ENCODE measurements at regions not wholly inside any gene's neighbourhood (a gene's known extent, or its start where the extent isn't known, plus 50 kb on each side); places are given as distances from the start of the nearest gene placed in this dataset.

DNA sequence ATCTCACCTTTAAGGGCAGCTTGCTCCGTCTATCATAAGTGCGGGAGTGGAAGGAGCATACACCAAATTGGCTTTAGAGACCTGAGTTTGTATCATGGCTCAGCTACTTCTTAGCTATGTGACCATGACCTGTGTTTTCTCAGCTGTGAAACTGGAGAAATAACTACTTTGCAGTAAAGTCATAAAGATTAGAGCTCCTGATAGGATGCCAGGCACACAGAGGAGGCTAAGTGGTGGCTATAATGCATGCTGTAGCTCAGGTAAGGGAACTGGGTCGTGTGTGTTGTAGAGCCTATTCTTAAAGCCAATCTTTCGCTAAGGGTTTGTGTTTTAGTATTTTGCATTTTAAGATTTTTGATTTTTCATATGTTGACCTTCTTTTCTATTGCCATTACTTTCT, 451.5 kb upstream of the MAN1A1 start (continued):
- TF ChIP-seq SOX15 (CRISPR knock-in tag; IDR thresholded peaks at IDR 0.05) (no peak), ZNF263 (CRISPR knock-in tag; IDR thresholded peaks at IDR 0.05; ENCODE audit: low read depth) (no peak), ZNF425 (CRISPR knock-in tag; conservative IDR thresholded peaks at IDR 0.05) (no peak), CREB1 (CRISPR knock-in tag; IDR thresholded peaks at IDR 0.05) (no peak)

GRCh38 chr6:119800526-119800925, 451.0 kb upstream of the MAN1A1 start:
- no peak for TF ChIP-seq OVOL2 (CRISPR knock-in tag; IDR thresholded peaks at IDR 0.05; ENCODE audit: borderline replicate concordance)
- TF ChIP-seq, protein P1, sequence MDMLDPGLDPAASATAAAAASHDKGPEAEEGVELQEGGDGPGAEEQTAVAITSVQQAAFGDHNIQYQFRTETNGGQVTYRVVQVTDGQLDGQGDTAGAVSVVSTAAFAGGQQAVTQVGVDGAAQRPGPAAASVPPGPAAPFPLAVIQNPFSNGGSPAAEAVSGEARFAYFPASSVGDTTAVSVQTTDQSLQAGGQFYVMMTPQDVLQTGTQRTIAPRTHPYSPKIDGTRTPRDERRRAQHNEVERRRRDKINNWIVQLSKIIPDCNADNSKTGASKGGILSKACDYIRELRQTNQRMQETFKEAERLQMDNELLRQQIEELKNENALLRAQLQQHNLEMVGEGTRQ (CRISPR knock-in tag; IDR thresholded peaks at IDR 0.05) = no peak
- no peak for TF ChIP-seq FOXP4 (CRISPR knock-in tag; IDR thresholded peaks at IDR 0.05)
- no peak for TF ChIP-seq ATF3 (CRISPR knock-in tag; conservative IDR thresholded peaks at IDR 0.05)
- TF ChIP-seq TEAD1 (CRISPR knock-in tag; IDR thresholded peaks at IDR 0.05) = no peak
- TF ChIP-seq NR3C1 (CRISPR knock-in tag; conservative IDR thresholded peaks at IDR 0.05; ENCODE audit: low read depth) = no peak
- TF ChIP-seq E2F5 (CRISPR knock-in tag; IDR thresholded peaks at IDR 0.05) = no peak
- TF ChIP-seq, protein P2, sequence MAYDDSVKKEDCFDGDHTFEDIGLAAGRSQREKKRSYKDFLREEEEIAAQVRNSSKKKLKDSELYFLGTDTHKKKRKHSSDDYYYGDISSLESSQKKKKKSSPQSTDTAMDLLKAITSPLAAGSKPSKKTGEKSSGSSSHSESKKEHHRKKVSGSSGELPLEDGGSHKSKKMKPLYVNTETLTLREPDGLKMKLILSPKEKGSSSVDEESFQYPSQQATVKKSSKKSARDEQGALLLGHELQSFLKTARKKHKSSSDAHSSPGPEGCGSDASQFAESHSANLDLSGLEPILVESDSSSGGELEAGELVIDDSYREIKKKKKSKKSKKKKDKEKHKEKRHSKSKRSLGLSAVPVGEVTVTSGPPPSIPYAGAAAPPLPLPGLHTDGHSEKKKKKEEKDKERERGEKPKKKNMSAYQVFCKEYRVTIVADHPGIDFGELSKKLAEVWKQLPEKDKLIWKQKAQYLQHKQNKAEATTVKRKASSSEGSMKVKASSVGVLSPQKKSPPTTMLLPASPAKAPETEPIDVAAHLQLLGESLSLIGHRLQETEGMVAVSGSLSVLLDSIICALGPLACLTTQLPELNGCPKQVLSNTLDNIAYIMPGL (CRISPR knock-in tag; IDR thresholded peaks at IDR 0.05) = no peak
- no peak for TF ChIP-seq SMAD3 (CRISPR knock-in tag; IDR thresholded peaks at IDR 0.05; ENCODE audit: borderline replicate concordance)
- no peak for TF ChIP-seq ZNF396 (CRISPR knock-in tag; IDR thresholded peaks at IDR 0.05; ENCODE audit: borderline replicate concordance)
- no peak for TF ChIP-seq SOX15 (CRISPR knock-in tag; IDR thresholded peaks at IDR 0.05)
- no peak for TF ChIP-seq E2F1 (CRISPR knock-in tag; IDR thresholded peaks at IDR 0.05)
- Mint-ChIP-seq H3K27ac (no peak overlapping the region), H3K4me3 (no peak overlapping the region), H3K36me3 (no peaks in the 10 kb centered on the region), H3K27me3 (ENCODE audit: low read depth) (no peaks in the 10 kb centered on the region), H3K9me3 (no peaks in the 10 kb centered on the region), H3K4me1 (peaks cover 12% of the 10 kb centered on the region)
- DNase-seq (ENCODE audit: low spot score) (no peak), ATAC-seq (no peak)
- POLR2A ChIA-PET = no interaction called here
- CTCF ChIA-PET = interaction anchor here (1.0 kb wide), 1 partner anchor 179 kb away, joined by 3 read pairs; no protein-coding TSS in a partner anchor
